HCT116 (cell line): ENCODE measurements at regions not wholly inside any gene's neighbourhood (a gene's known extent, or its start where the extent isn't known, plus 50 kb on each side); places are given as distances from the start of the nearest gene placed in this dataset.

Experiments
- ATAC-seq: fragments of 200-7000 bp; cut with Tn5 transposase; 2 replicates; pipeline ENCODE4 v1.9.1; 2020; ENCODE audit warnings: mild to moderate bottlenecking, moderate library complexity
- BruUV-seq: library from RNA; stranded (reverse); fragments of 400-500 nt; replicated peaks from 2 replicates; lab custom pipeline; 2021; lab: Mats Ljungman, UMichigan
- CTCF ChIA-PET: fragments of 300-600 bp; sonication (Branson Sonifier 250); formaldehyde crosslinking; loops from one replicate; lab custom pipeline; 2021; ENCODE audit warnings: antibody characterized with exemption; lab: Charles Lee
- POLR2A ChIA-PET: fragments of 300-600, 350-600 bp; sonication (Branson Sonifier 250); formaldehyde crosslinking; loops from one replicate; lab custom pipeline; 2021; ENCODE audit warnings: antibody characterized with exemption; lab: Charles Lee
- RAD21 ChIA-PET, 2 experiments: fragments of 300-600 bp; sonication (Branson Sonifier 250); formaldehyde crosslinking; loops; one replicate each; lab custom pipeline; 2023; ENCODE audit warnings: low total read pairs in 2 of 2; ENCODE audit not compliant: uncharacterized antibody in 2 of 2, unreplicated experiment in 2 of 2, low non-redundant PET in 1 of 2; lab: Charles Lee
- DNase-seq: peaks from one replicate; pipeline ENCODE4 v3.0.0-alpha.2; 2010; ENCODE audit warnings: low read depth, low spot score
- H2AFZ ChIP-seq: fragments of 200-600 bp; shearing (Covaris generic), sonication (generic); 2 replicates; pipeline ENCODE4 v1.6.1; 2017; ENCODE audit warnings: low read depth, mixed run types, mixed read lengths, antibody characterized with exemption, low read length; ENCODE audit not compliant: poor library complexity, severe bottlenecking
- H3K27ac ChIP-seq: 2 replicates; pipeline ENCODE4 v1.5.1; 2012; ENCODE audit warnings: low read depth, low read length
- H3K27me3 ChIP-seq: fragments of 200-600 bp; sonication (generic); 2 replicates; pipeline ENCODE4 v1.6.1; 2016; ENCODE audit warnings: mixed run types, low read length, mixed read lengths; ENCODE audit not compliant: insufficient read depth
- H3K36me3 ChIP-seq, 2 experiments: fragments of 200-500 bp in 1 of 2; fragments of 200-600 bp in 1 of 2; sonication (Bioruptor generic) in 1 of 2; sonication (generic) in 1 of 2; 2 replicates each; pipeline versions ENCODE4 v1.5.1 to v1.6.1; 2014 to 2016; ENCODE audit warnings: low read length in 2 of 2, inconsistent platforms in 1 of 2, mixed read lengths in 1 of 2, mixed run types in 1 of 2; ENCODE audit not compliant: insufficient read depth in 2 of 2, control insufficient read depth in 1 of 2
- H3K4me1 ChIP-seq, 2 experiments: fragments of 200-600 bp in 1 of 2; sonication (generic) in 1 of 2; 2 replicates each; pipeline versions ENCODE4 v1.5.1 to v1.6.1; 2012 to 2017; ENCODE audit warnings: low read length in 2 of 2, inconsistent platforms in 1 of 2, mild to moderate bottlenecking in 1 of 2, mixed read lengths in 1 of 2, mixed run types in 1 of 2, moderate library complexity in 1 of 2; ENCODE audit not compliant: insufficient read depth in 2 of 2, control insufficient read depth in 1 of 2
- H3K4me2 ChIP-seq: fragments of 200-600 bp; sonication (generic); 2 replicates; pipeline ENCODE4 v1.6.1; 2017; ENCODE audit warnings: mixed run types, low read length, mixed read lengths
- H3K4me3 ChIP-seq, 2 experiments: fragments of 200-600 bp in 1 of 2; sonication (generic) in 1 of 2; replicated peaks in 1 of 2; 2 replicates each; pipeline ENCODE4 v1.5.1; 2011 to 2016; ENCODE audit warnings: low read length in 2 of 2, control low read depth in 1 of 2, low read depth in 1 of 2, mild to moderate bottlenecking in 1 of 2, mixed read lengths in 1 of 2, mixed run types in 1 of 2
- H3K79me2 ChIP-seq: fragments of 200-600 bp; sonication (generic); 2 replicates; pipeline ENCODE4 v1.6.1; 2017; ENCODE audit warnings: mild to moderate bottlenecking, mixed run types, low read length, moderate library complexity, mixed read lengths; ENCODE audit not compliant: insufficient read depth
- H3K9ac ChIP-seq: fragments of 200-600 bp; sonication (generic); 2 replicates; pipeline ENCODE4 v1.6.1; 2016; ENCODE audit warnings: low read length, mixed read lengths
- H3K9me2 ChIP-seq: fragments of 200-600 bp; sonication (generic), shearing (Covaris generic); 2 replicates; pipeline ENCODE4 v1.6.1; 2017; ENCODE audit warnings: mixed run types, mild to moderate bottlenecking, moderate library complexity; ENCODE audit not compliant: insufficient read depth
- H3K9me3 ChIP-seq, 2 experiments: fragments of 200-500 bp in 1 of 2; fragments of 200-600 bp in 1 of 2; sonication (Bioruptor generic) in 1 of 2; sonication (generic) in 1 of 2; 2 replicates each; pipeline ENCODE4 v1.6.1; 2014 to 2017; ENCODE audit warnings: low read length in 2 of 2, mixed read lengths in 2 of 2, inconsistent platforms in 1 of 2, low read depth in 1 of 2, mild to moderate bottlenecking in 1 of 2, mixed run types in 1 of 2, moderate library complexity in 1 of 2; ENCODE audit not compliant: control insufficient read depth in 1 of 2, insufficient read depth in 1 of 2
- H4K20me1 ChIP-seq: fragments of 200-600 bp; sonication (generic), shearing (Covaris generic); 2 replicates; pipeline ENCODE4 v1.6.1; 2017; ENCODE audit warnings: mixed run types, mild to moderate bottlenecking, moderate library complexity; ENCODE audit not compliant: insufficient read depth
- CBX3 ChIP-seq: IDR thresholded peaks from 2 replicates; pipeline ENCODE4 v1.6.1; 2012; ENCODE audit warnings: low read depth
- EZH2 ChIP-seq: fragments of 200-600 bp; sonication (generic); IDR thresholded peaks from 2 replicates; pipeline ENCODE4 v1.6.1; 2017; ENCODE audit warnings: antibody characterized with exemption, mixed run types
- POLR2A ChIP-seq: IDR thresholded peaks from 2 replicates; pipeline ENCODE4 v1.7.0; 2011; ENCODE audit warnings: borderline replicate concordance; ENCODE audit not compliant: insufficient read depth, insufficient read length; ENCODE audit errors: extremely low read depth
- POLR2AphosphoS5 ChIP-seq: IDR thresholded peaks from 2 replicates; pipeline ENCODE4 v1.6.1; 2011; ENCODE audit warnings: mild to moderate bottlenecking, low read depth, low read length, moderate library complexity
- TCF7L2 ChIP-seq: IDR thresholded peaks from 2 replicates; pipeline ENCODE4 v1.7.0; 2011; ENCODE audit warnings: borderline replicate concordance, inconsistent platforms; ENCODE audit not compliant: insufficient read depth, insufficient read length; ENCODE audit errors: extremely low read depth
- ZFX ChIP-seq: fragments of 450-650 bp; IDR thresholded peaks from 2 replicates; pipeline ENCODE4 v1.6.1; 2017
- intact Hi-C: fragments of 100-400 bp; cut with micrococcal nuclease; formaldehyde crosslinking; loops from 2 replicates; pipeline ENCODE4 v1.10.0; 2022
- TF ChIP-seq, protein P1 (sequence below), 3 experiments: fragments of 200-600 bp in 1 of 3; sonication (generic) in 1 of 3; IDR thresholded peaks in 2 of 3; conservative IDR thresholded peaks in 1 of 3; 2 replicates each; pipeline ENCODE4 v1.5.1; 2012 to 2017; ENCODE audit warnings: low read depth in 2 of 3, low read length in 2 of 3, antibody characterized with exemption in 1 of 3, borderline replicate concordance in 1 of 3, control low read depth in 1 of 3, mild to moderate bottlenecking in 1 of 3, mixed read lengths in 1 of 3, mixed run types in 1 of 3, moderate library complexity in 1 of 3; ENCODE audit not compliant: insufficient read depth in 1 of 3
- TF ChIP-seq, protein P2 (sequence below): IDR thresholded peaks from 2 replicates; pipeline ENCODE4 v1.6.1; 2011; ENCODE audit warnings: mild to moderate bottlenecking, low read length, moderate library complexity; ENCODE audit not compliant: insufficient replicate concordance; ENCODE audit errors: extremely low read depth

DNA sequence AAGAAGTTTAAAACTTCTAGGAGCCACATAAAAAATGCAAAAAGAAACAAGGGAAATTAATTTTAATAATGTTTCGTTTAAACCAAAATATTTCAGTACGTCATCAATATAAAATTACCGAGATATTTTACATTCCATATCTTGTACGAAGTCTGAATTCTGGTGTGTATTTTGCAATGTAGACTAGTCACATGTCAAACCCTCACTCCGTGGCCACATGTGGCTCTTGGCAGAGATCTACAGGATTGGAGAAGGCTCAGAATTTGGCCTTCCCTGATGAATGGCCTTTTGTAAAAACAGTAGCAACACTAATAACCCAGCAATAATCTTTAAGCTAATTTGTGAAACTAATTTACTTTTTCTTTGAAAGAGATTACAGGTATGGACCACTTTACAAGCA lies 217.1 kb downstream of the PRL start:
- Histone ChIP-seq H2AFZ (no peak overlapping the region), H4K20me1 (no peaks in the 10 kb centered on the region), H3K36me3 (no peaks in the 10 kb centered on the region), H3K4me1 (no peaks in the 10 kb centered on the region), H3K27ac (no peak overlapping the region), H3K4me2 (no peak overlapping the region), H3K79me2 (no peaks in the 10 kb centered on the region), H3K9me2 (no peaks in the 10 kb centered on the region), H3K27me3 (no peaks in the 10 kb centered on the region), H3K4me3 (no peak overlapping the region), H3K9me3 (no peaks in the 10 kb centered on the region), H3K9ac (no peak overlapping the region)
- ChIA-PET RAD21 (no interaction called here), CTCF (no interaction called here), POLR2A (no interaction called here)
- DNase-seq, result no peak
- ATAC-seq, result no peak
- intact Hi-C loops, result no loop called here
- no TSS peak for BruUV-seq
- no peak for TF ChIP-seq POLR2AphosphoS5
- TF ChIP-seq, protein P1, sequence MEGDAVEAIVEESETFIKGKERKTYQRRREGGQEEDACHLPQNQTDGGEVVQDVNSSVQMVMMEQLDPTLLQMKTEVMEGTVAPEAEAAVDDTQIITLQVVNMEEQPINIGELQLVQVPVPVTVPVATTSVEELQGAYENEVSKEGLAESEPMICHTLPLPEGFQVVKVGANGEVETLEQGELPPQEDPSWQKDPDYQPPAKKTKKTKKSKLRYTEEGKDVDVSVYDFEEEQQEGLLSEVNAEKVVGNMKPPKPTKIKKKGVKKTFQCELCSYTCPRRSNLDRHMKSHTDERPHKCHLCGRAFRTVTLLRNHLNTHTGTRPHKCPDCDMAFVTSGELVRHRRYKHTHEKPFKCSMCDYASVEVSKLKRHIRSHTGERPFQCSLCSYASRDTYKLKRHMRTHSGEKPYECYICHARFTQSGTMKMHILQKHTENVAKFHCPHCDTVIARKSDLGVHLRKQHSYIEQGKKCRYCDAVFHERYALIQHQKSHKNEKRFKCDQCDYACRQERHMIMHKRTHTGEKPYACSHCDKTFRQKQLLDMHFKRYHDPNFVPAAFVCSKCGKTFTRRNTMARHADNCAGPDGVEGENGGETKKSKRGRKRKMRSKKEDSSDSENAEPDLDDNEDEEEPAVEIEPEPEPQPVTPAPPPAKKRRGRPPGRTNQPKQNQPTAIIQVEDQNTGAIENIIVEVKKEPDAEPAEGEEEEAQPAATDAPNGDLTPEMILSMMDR (IDR thresholded peaks at IDR 0.05 in 2 of 3, conservative IDR thresholded peaks at IDR 0.05 in 1 of 3; ENCODE audit: borderline replicate concordance in 1 of 3, insufficient read depth in 1 of 3, low read depth in 2 of 3, low read length in 2 of 3), result no peak
- TF ChIP-seq CBX3, result no peak
- no peak for TF ChIP-seq ZFX
- TF ChIP-seq POLR2A, result no peak
- TF ChIP-seq EZH2, result no peak
- TF ChIP-seq TCF7L2, result no peak
- TF ChIP-seq, protein P2, sequence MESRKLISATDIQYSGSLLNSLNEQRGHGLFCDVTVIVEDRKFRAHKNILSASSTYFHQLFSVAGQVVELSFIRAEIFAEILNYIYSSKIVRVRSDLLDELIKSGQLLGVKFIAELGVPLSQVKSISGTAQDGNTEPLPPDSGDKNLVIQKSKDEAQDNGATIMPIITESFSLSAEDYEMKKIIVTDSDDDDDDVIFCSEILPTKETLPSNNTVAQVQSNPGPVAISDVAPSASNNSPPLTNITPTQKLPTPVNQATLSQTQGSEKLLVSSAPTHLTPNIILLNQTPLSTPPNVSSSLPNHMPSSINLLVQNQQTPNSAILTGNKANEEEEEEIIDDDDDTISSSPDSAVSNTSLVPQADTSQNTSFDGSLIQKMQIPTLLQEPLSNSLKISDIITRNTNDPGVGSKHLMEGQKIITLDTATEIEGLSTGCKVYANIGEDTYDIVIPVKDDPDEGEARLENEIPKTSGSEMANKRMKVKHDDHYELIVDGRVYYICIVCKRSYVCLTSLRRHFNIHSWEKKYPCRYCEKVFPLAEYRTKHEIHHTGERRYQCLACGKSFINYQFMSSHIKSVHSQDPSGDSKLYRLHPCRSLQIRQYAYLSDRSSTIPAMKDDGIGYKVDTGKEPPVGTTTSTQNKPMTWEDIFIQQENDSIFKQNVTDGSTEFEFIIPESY, result no peak
